Smooth muscle cell (in vitro differentiated cells): ENCODE measurements at regions not wholly inside any gene's neighbourhood (a gene's known extent, or its start where the extent isn't known, plus 50 kb on each side); places are given as distances from the start of the nearest gene placed in this dataset.
A peak's percentile ranks its signal among the peaks of the same experiment; 100 is the strongest.

Experiments
- DNase-seq: peaks from one replicate; lab custom pipeline; 2025; ENCODE audit not compliant: unreplicated experiment; lab: John Stamatoyannopoulos, UW
- H2AFZ ChIP-seq: fragments of 200-600 bp; sonication (generic); 2 replicates; pipeline ENCODE4 v1.6.0; 2016; ENCODE audit warnings: antibody characterized with exemption, low read depth, mild to moderate bottlenecking
- H3F3A ChIP-seq: fragments of 200-600 bp; sonication (generic); 2 replicates; pipeline ENCODE4 v1.6.0; 2017; ENCODE audit warnings: antibody characterized with exemption, low read depth
- H3K27ac ChIP-seq: fragments of 200-600 bp; sonication (generic); 2 replicates; pipeline ENCODE4 v1.5.1; 2016; ENCODE audit warnings: low read depth, mild to moderate bottlenecking
- H3K27me3 ChIP-seq: fragments of 200-600 bp; sonication (generic); 2 replicates; pipeline ENCODE4 v1.6.1; 2016; ENCODE audit warnings: low read depth, mild to moderate bottlenecking
- H3K36me3 ChIP-seq: fragments of 200-600 bp; sonication (generic); 2 replicates; pipeline ENCODE4 v1.5.1; 2016; ENCODE audit warnings: low read depth
- H3K4me1 ChIP-seq: fragments of 200-600 bp; sonication (generic); 2 replicates; pipeline ENCODE4 v1.5.1; 2016; ENCODE audit warnings: low read depth
- H3K4me2 ChIP-seq: fragments of 200-600 bp; sonication (generic); 2 replicates; pipeline ENCODE4 v1.6.0; 2016; ENCODE audit warnings: mild to moderate bottlenecking
- H3K4me3 ChIP-seq: fragments of 200-600 bp; sonication (generic); 2 replicates; pipeline ENCODE4 v1.5.1; 2016; ENCODE audit warnings: mild to moderate bottlenecking
- H3K79me2 ChIP-seq: fragments of 200-600 bp; sonication (generic); 2 replicates; pipeline ENCODE4 v1.6.0; 2016; ENCODE audit warnings: low read depth, mild to moderate bottlenecking
- H3K9ac ChIP-seq: fragments of 200-600 bp; sonication (generic); 2 replicates; pipeline ENCODE4 v1.6.0; 2016; ENCODE audit warnings: low read depth
- H3K9me3 ChIP-seq: fragments of 200-600 bp; sonication (generic); replicated peaks from 2 replicates; pipeline ENCODE4 v1.5.1; 2016; ENCODE audit warnings: low read depth
- H4K20me1 ChIP-seq: fragments of 200-600 bp; sonication (generic); 2 replicates; pipeline ENCODE4 v1.6.0; 2016; ENCODE audit warnings: low read depth
- CTCF ChIP-seq: fragments of 200-600 bp; sonication (generic); IDR thresholded peaks from 2 replicates; pipeline ENCODE4 v1.5.1; 2017; ENCODE audit warnings: borderline replicate concordance, mild to moderate bottlenecking, antibody characterized with exemption; ENCODE audit not compliant: insufficient read depth, poor library complexity, severe bottlenecking
- WGBS: methylation state at CpG from one replicate; pipeline ENCODE4 v1.1.7; 2016; ENCODE audit warnings: low lambda C conversion rate; 5-methylcytosine and 5-hydroxymethylcytosine counted together

DNA sequence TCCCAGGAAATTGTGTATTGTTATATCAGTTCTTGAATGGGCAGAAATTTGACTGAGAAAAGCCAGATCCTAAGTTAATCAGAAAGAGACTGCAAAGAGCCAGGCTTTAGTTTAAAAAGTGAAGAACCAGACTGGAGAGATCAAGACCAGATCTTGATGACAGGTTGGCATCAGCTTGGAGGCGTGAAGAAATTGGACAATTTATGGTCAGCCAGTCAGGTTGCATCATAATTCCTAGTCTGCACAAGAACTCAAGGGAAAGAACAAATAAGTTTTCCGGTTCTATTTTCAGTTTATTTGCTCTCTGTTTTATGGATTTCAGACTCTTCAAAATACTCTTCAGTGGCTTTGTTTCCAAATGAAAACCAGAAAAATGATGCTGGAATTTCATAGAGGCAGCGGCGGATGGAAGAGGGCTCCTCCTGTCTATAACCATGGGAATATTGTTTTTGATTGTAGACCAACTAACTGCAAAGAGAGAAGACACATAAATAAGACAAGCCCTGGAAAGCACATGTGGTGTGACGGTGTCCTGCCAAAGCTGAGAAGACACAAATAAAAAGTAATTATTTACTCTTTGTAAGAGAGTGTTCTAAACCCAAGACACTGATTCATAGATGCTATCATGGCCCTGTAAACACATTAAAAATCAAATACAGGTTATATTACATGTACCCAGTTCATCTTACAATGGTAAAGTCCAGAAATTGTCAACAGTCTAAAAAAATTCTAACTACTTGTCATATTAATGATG, 91.7 kb downstream of the PCTP start:
- no peaks in the 10 kb centered on the region for H4K20me1 ChIP-seq
- WGBS, result 61% methylated on average over 5 of the region's 5 CpGs

GRCh38 chr17:55843785-55844184, 92.9 kb downstream of the PCTP start:
- no peaks in the 10 kb centered on the region for H4K20me1 ChIP-seq
- no peaks in the 10 kb centered on the region for H3K79me2 ChIP-seq
- no peak overlapping the region for H3K27ac ChIP-seq
- no peak for TF ChIP-seq CTCF
- no peak overlapping the region for H3K4me3 ChIP-seq
- no peaks in the 10 kb centered on the region for H3K36me3 ChIP-seq
- no peak overlapping the region for H3K9ac ChIP-seq
- no peak overlapping the region for H3K4me2 ChIP-seq
- no peak for DNase-seq
- H3K4me1 ChIP-seq, result no peaks in the 10 kb centered on the region
- H2AFZ ChIP-seq, result no peak overlapping the region
- no peaks in the 10 kb centered on the region for H3K27me3 ChIP-seq
- H3F3A ChIP-seq, result no peaks in the 10 kb centered on the region
- no peaks in the 10 kb centered on the region for H3K9me3 ChIP-seq
- WGBS, result 92% methylated on average over 3 of the region's 3 CpGs

More for the DNA sequence above, 91.7 kb downstream of the PCTP start:
- no peaks in the 10 kb centered on the region for H3K79me2 ChIP-seq
- no peaks in the 10 kb centered on the region for H3K9me3 ChIP-seq
- H3K4me2 ChIP-seq, result no peak overlapping the region
- H3F3A ChIP-seq, result no peaks in the 10 kb centered on the region
- H3K4me1 ChIP-seq, result no peaks in the 10 kb centered on the region
- H2AFZ ChIP-seq, result no peak overlapping the region
- no peak for TF ChIP-seq CTCF
- H3K27me3 ChIP-seq, result no peaks in the 10 kb centered on the region
- DNase-seq, result no peak
- H3K27ac ChIP-seq, result no peak overlapping the region
- H3K4me3 ChIP-seq, result no peak overlapping the region
- no peak overlapping the region for H3K9ac ChIP-seq
- H3K36me3 ChIP-seq, result no peaks in the 10 kb centered on the region

DNA sequence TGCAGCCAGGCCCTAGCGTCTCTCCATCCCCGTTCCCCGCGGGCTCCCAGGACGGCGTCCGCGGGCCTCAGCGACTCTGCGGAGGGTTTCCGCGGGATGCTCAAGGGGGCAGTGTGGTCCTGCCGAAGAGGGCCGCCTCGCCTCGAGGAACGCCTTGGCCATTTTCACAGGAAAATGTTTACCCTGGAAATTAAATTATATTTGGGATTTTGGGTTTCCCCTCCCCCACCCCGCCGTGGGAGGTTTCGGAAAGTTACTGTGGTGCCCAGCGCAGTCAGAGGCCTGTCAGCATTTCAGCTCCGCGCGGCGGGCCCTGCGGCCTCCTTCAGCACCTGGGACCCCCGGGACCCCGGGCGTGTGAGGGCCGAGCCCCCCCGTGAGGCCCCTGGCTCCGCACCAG, 94.5 kb downstream of the PCTP start:
- H3F3A ChIP-seq, result no peaks in the 10 kb centered on the region
- H3K27me3 ChIP-seq, result no peaks in the 10 kb centered on the region
- peak overlapping the region; percentile 51 for H3K4me3 ChIP-seq
- peak; percentile 12 for DNase-seq
- no peak overlapping the region for H3K27ac ChIP-seq
- no peaks in the 10 kb centered on the region for H3K4me1 ChIP-seq
- no peaks in the 10 kb centered on the region for H3K79me2 ChIP-seq
- TF ChIP-seq CTCF, result peak; percentile 66
- no peaks in the 10 kb centered on the region for H4K20me1 ChIP-seq
- H3K4me2 ChIP-seq, result peak overlapping the region; percentile 89
- H3K9me3 ChIP-seq, result no peaks in the 10 kb centered on the region
- H2AFZ ChIP-seq, result no peak overlapping the region
- no peak overlapping the region for H3K9ac ChIP-seq
- WGBS, result 11% methylated on average over 32 of the region's 32 CpGs
- no peaks in the 10 kb centered on the region for H3K36me3 ChIP-seq

GRCh38 chr17:55846745-55847144, 95.9 kb downstream of the PCTP start:
- no peak overlapping the region for H3K9ac ChIP-seq
- H2AFZ ChIP-seq, result no peak overlapping the region
- TF ChIP-seq CTCF, result no peak
- H3F3A ChIP-seq, result no peaks in the 10 kb centered on the region
- H3K27me3 ChIP-seq, result no peaks in the 10 kb centered on the region
- no peaks in the 10 kb centered on the region for H4K20me1 ChIP-seq
- H3K4me3 ChIP-seq, result no peak overlapping the region
- H3K79me2 ChIP-seq, result no peaks in the 10 kb centered on the region
- no peaks in the 10 kb centered on the region for H3K4me1 ChIP-seq
- no peaks in the 10 kb centered on the region for H3K9me3 ChIP-seq
- no peak for DNase-seq
- H3K27ac ChIP-seq, result no peak overlapping the region
- H3K4me2 ChIP-seq, result no peak overlapping the region
- no peaks in the 10 kb centered on the region for H3K36me3 ChIP-seq
